Epithelial cell of prostate (primary cell): ENCODE measurements at regions not wholly inside any gene's neighbourhood (a gene's known extent, or its start where the extent isn't known, plus 50 kb on each side); places are given as distances from the start of the nearest gene placed in this dataset.
A peak's percentile ranks its signal among the peaks of the same experiment; 100 is the strongest.
"Not testable (repeated sequence)": the region's sequence is repeated elsewhere in the genome, so short reads cannot be mapped to it uniquely, and the experiment has no call there.

ENCODE experiments used
- DNase-seq: peaks from one replicate; pipeline ENCODE4 v3.0.0-alpha.2; 2011; ENCODE audit warnings: low read depth, low spot score
- H3K27ac ChIP-seq: fragments of 450-650 bp; 2 replicates; pipeline ENCODE4 v1.5.1; 2017; ENCODE audit warnings: mild to moderate bottlenecking

- H3K27ac ChIP-seq: no peak overlapping the region
- DNase-seq: no peak
Measured at GRCh38 chr2:17223211-17223610, 295.0 kb downstream of the RAD51AP2 start.

GRCh38 chr2:17208511-17208910, 309.7 kb downstream of the RAD51AP2 start:
- H3K27ac ChIP-seq: no peak overlapping the region
- DNase-seq: no peak

GRCh38 chr2:17206771-17207170, 311.5 kb downstream of the RAD51AP2 start:
- no peak overlapping the region for H3K27ac ChIP-seq
- no peak for DNase-seq

GRCh38 chr2:17204214-17204613, 314.0 kb downstream of the RAD51AP2 start:
- DNase-seq, H3K27ac ChIP-seq: not testable (repeated sequence)

- DNase-seq, H3K27ac ChIP-seq: not testable (repeated sequence)
Measured at GRCh38 chr2:17202628-17203027, 315.6 kb downstream of the RAD51AP2 start.

- DNase-seq: no peak
- H3K27ac ChIP-seq: no peak overlapping the region
Measured at GRCh38 chr2:17199741-17200140, 318.5 kb downstream of the RAD51AP2 start.

- DNase-seq: no peak
- H3K27ac ChIP-seq: no peak overlapping the region
Measured at GRCh38 chr2:17196380-17196779, 321.9 kb downstream of the RAD51AP2 start.

- H3K27ac ChIP-seq: no peak overlapping the region
- DNase-seq: no peak
Measured at GRCh38 chr2:17195016-17195415, 323.2 kb downstream of the RAD51AP2 start.

- no peak overlapping the region for H3K27ac ChIP-seq
- no peak for DNase-seq
Measured at GRCh38 chr2:17194083-17194482, 324.2 kb downstream of the RAD51AP2 start.

GRCh38 chr2:17193433-17193890, 324.8 kb downstream of the RAD51AP2 start:
- not testable (repeated sequence) for DNase-seq, H3K27ac ChIP-seq

GRCh38 chr2:17191223-17191622, 327.0 kb downstream of the RAD51AP2 start:
- no peak for DNase-seq
- H3K27ac ChIP-seq: no peak overlapping the region

GRCh38 chr2:17190527-17190926, 327.7 kb downstream of the RAD51AP2 start:
- H3K27ac ChIP-seq: no peak overlapping the region
- DNase-seq: no peak

GRCh38 chr2:17188721-17189120, 329.5 kb downstream of the RAD51AP2 start:
- H3K27ac ChIP-seq: no peak overlapping the region
- no peak for DNase-seq

- no peak for DNase-seq
Measured at GRCh38 chr2:17184512-17184911, 333.7 kb downstream of the RAD51AP2 start.

GRCh38 chr2:17182399-17182798, 335.8 kb downstream of the RAD51AP2 start:
- no peak for DNase-seq

More at GRCh38 chr2:17184512-17184911, 333.7 kb downstream of the RAD51AP2 start:
- no peak overlapping the region for H3K27ac ChIP-seq

GRCh38 chr2:17181051-17181752, 337.0 kb downstream of the RAD51AP2 start:
- DNase-seq: no peak
- H3K27ac ChIP-seq: no peak overlapping the region

More at GRCh38 chr2:17182399-17182798, 335.8 kb downstream of the RAD51AP2 start:
- H3K27ac ChIP-seq: no peak overlapping the region

GRCh38 chr2:17179145-17179808, 339.0 kb downstream of the RAD51AP2 start:
- H3K27ac ChIP-seq: no peak overlapping the region
- no peak for DNase-seq

- no peak for DNase-seq
- no peak overlapping the region for H3K27ac ChIP-seq
Measured at GRCh38 chr2:17177088-17177487, 341.2 kb downstream of the RAD51AP2 start.

- DNase-seq: no peak
- no peak overlapping the region for H3K27ac ChIP-seq
Measured at GRCh38 chr2:17171446-17172049, 346.7 kb downstream of the RAD51AP2 start.

- no peak overlapping the region for H3K27ac ChIP-seq
Measured at GRCh38 chr2:17166506-17166905, 351.7 kb downstream of the RAD51AP2 start.

GRCh38 chr2:17164550-17164949, 353.7 kb downstream of the RAD51AP2 start:
- no peak for DNase-seq
- H3K27ac ChIP-seq: no peak overlapping the region

More at GRCh38 chr2:17166506-17166905, 351.7 kb downstream of the RAD51AP2 start:
- peak; percentile 14 for DNase-seq
